HCT116 (cell line): ENCODE measurements at regions not wholly inside any gene's neighbourhood (a gene's known extent, or its start where the extent isn't known, plus 50 kb on each side); places are given as distances from the start of the nearest gene placed in this dataset.

Experiments used
- ATAC-seq: fragments of 200-7000 bp; cut with Tn5 transposase; 2 replicates; pipeline ENCODE4 v1.9.1; 2020; ENCODE audit warnings: mild to moderate bottlenecking, moderate library complexity
- BruUV-seq: library from RNA; stranded (reverse); fragments of 400-500 nt; replicated peaks from 2 replicates; lab custom pipeline; 2021; lab: Mats Ljungman, UMichigan
- CTCF ChIA-PET: fragments of 300-600 bp; sonication (Branson Sonifier 250); formaldehyde crosslinking; loops from one replicate; lab custom pipeline; 2021; ENCODE audit warnings: antibody characterized with exemption; lab: Charles Lee
- POLR2A ChIA-PET: fragments of 300-600, 350-600 bp; sonication (Branson Sonifier 250); formaldehyde crosslinking; loops from one replicate; lab custom pipeline; 2021; ENCODE audit warnings: antibody characterized with exemption; lab: Charles Lee
- RAD21 ChIA-PET, 2 experiments: fragments of 300-600 bp; sonication (Branson Sonifier 250); formaldehyde crosslinking; loops; one replicate each; lab custom pipeline; 2023; ENCODE audit warnings: low total read pairs in 2 of 2; ENCODE audit not compliant: uncharacterized antibody in 2 of 2, unreplicated experiment in 2 of 2, low non-redundant PET in 1 of 2; lab: Charles Lee
- DNase-seq: peaks from one replicate; pipeline ENCODE4 v3.0.0-alpha.2; 2010; ENCODE audit warnings: low read depth, low spot score
- H2AFZ ChIP-seq: fragments of 200-600 bp; shearing (Covaris generic), sonication (generic); 2 replicates; pipeline ENCODE4 v1.6.1; 2017; ENCODE audit warnings: low read depth, mixed run types, mixed read lengths, antibody characterized with exemption, low read length; ENCODE audit not compliant: poor library complexity, severe bottlenecking
- H3K27ac ChIP-seq: 2 replicates; pipeline ENCODE4 v1.5.1; 2012; ENCODE audit warnings: low read depth, low read length
- H3K27me3 ChIP-seq: fragments of 200-600 bp; sonication (generic); 2 replicates; pipeline ENCODE4 v1.6.1; 2016; ENCODE audit warnings: mixed run types, low read length, mixed read lengths; ENCODE audit not compliant: insufficient read depth
- H3K36me3 ChIP-seq, 2 experiments: fragments of 200-500 bp in 1 of 2; fragments of 200-600 bp in 1 of 2; sonication (Bioruptor generic) in 1 of 2; sonication (generic) in 1 of 2; 2 replicates each; pipeline versions ENCODE4 v1.5.1 to v1.6.1; 2014 to 2016; ENCODE audit warnings: low read length in 2 of 2, inconsistent platforms in 1 of 2, mixed read lengths in 1 of 2, mixed run types in 1 of 2; ENCODE audit not compliant: insufficient read depth in 2 of 2, control insufficient read depth in 1 of 2
- H3K4me1 ChIP-seq, 2 experiments: fragments of 200-600 bp in 1 of 2; sonication (generic) in 1 of 2; 2 replicates each; pipeline versions ENCODE4 v1.5.1 to v1.6.1; 2012 to 2017; ENCODE audit warnings: low read length in 2 of 2, inconsistent platforms in 1 of 2, mild to moderate bottlenecking in 1 of 2, mixed read lengths in 1 of 2, mixed run types in 1 of 2, moderate library complexity in 1 of 2; ENCODE audit not compliant: insufficient read depth in 2 of 2, control insufficient read depth in 1 of 2
- H3K4me2 ChIP-seq: fragments of 200-600 bp; sonication (generic); 2 replicates; pipeline ENCODE4 v1.6.1; 2017; ENCODE audit warnings: mixed run types, low read length, mixed read lengths
- H3K4me3 ChIP-seq, 2 experiments: fragments of 200-600 bp in 1 of 2; sonication (generic) in 1 of 2; replicated peaks in 1 of 2; 2 replicates each; pipeline ENCODE4 v1.5.1; 2011 to 2016; ENCODE audit warnings: low read length in 2 of 2, control low read depth in 1 of 2, low read depth in 1 of 2, mild to moderate bottlenecking in 1 of 2, mixed read lengths in 1 of 2, mixed run types in 1 of 2
- H3K79me2 ChIP-seq: fragments of 200-600 bp; sonication (generic); 2 replicates; pipeline ENCODE4 v1.6.1; 2017; ENCODE audit warnings: mild to moderate bottlenecking, mixed run types, low read length, moderate library complexity, mixed read lengths; ENCODE audit not compliant: insufficient read depth
- H3K9ac ChIP-seq: fragments of 200-600 bp; sonication (generic); 2 replicates; pipeline ENCODE4 v1.6.1; 2016; ENCODE audit warnings: low read length, mixed read lengths
- H3K9me2 ChIP-seq: fragments of 200-600 bp; sonication (generic), shearing (Covaris generic); 2 replicates; pipeline ENCODE4 v1.6.1; 2017; ENCODE audit warnings: mixed run types, mild to moderate bottlenecking, moderate library complexity; ENCODE audit not compliant: insufficient read depth
- H3K9me3 ChIP-seq, 2 experiments: fragments of 200-500 bp in 1 of 2; fragments of 200-600 bp in 1 of 2; sonication (Bioruptor generic) in 1 of 2; sonication (generic) in 1 of 2; 2 replicates each; pipeline ENCODE4 v1.6.1; 2014 to 2017; ENCODE audit warnings: low read length in 2 of 2, mixed read lengths in 2 of 2, inconsistent platforms in 1 of 2, low read depth in 1 of 2, mild to moderate bottlenecking in 1 of 2, mixed run types in 1 of 2, moderate library complexity in 1 of 2; ENCODE audit not compliant: control insufficient read depth in 1 of 2, insufficient read depth in 1 of 2
- H4K20me1 ChIP-seq: fragments of 200-600 bp; sonication (generic), shearing (Covaris generic); 2 replicates; pipeline ENCODE4 v1.6.1; 2017; ENCODE audit warnings: mixed run types, mild to moderate bottlenecking, moderate library complexity; ENCODE audit not compliant: insufficient read depth
- ATF3 ChIP-seq: IDR thresholded peaks from 2 replicates; pipeline ENCODE4 v1.6.1; 2012
- CEBPB ChIP-seq: IDR thresholded peaks from 2 replicates; pipeline ENCODE4 v1.6.1; 2012; ENCODE audit warnings: low read depth
- CTCF ChIP-seq, 3 experiments: fragments of 200-600 bp in 1 of 3; sonication (generic) in 1 of 3; IDR thresholded peaks in 2 of 3; conservative IDR thresholded peaks in 1 of 3; 2 replicates each; pipeline ENCODE4 v1.5.1; 2012 to 2017; ENCODE audit warnings: low read depth in 2 of 3, low read length in 2 of 3, antibody characterized with exemption in 1 of 3, borderline replicate concordance in 1 of 3, control low read depth in 1 of 3, mild to moderate bottlenecking in 1 of 3, mixed read lengths in 1 of 3, mixed run types in 1 of 3, moderate library complexity in 1 of 3; ENCODE audit not compliant: insufficient read depth in 1 of 3
- ELF1 ChIP-seq: IDR thresholded peaks from 2 replicates; pipeline ENCODE4 v1.6.1; 2012; ENCODE audit warnings: low read depth, borderline replicate concordance
- FOSL1 ChIP-seq: IDR thresholded peaks from 2 replicates; pipeline ENCODE4 v1.6.1; 2012; ENCODE audit warnings: low read depth
- POLR2AphosphoS5 ChIP-seq: IDR thresholded peaks from 2 replicates; pipeline ENCODE4 v1.6.1; 2011; ENCODE audit warnings: mild to moderate bottlenecking, low read depth, low read length, moderate library complexity
- RAD21 ChIP-seq: IDR thresholded peaks from 2 replicates; pipeline ENCODE4 v1.6.1; 2012; ENCODE audit warnings: low read depth, mild to moderate bottlenecking
- SIN3A ChIP-seq: IDR thresholded peaks from 2 replicates; pipeline ENCODE4 v1.6.1; 2012; ENCODE audit warnings: low read depth
- ZNF274 ChIP-seq: fragments of 200-500 bp; sonication (Bioruptor generic); IDR thresholded peaks from 2 replicates; pipeline ENCODE4 v1.6.1; 2014; ENCODE audit warnings: mild to moderate bottlenecking, low read depth, low read length, inconsistent platforms
- intact Hi-C: fragments of 100-400 bp; cut with micrococcal nuclease; formaldehyde crosslinking; loops from 2 replicates; pipeline ENCODE4 v1.10.0; 2022

GRCh38 chr5:175379867-175380266, 64.1 kb downstream of the DRD1 start:
- POLR2A ChIA-PET, result no interaction called here

More at GRCh38 chr5:175379867-175380266, 64.1 kb downstream of the DRD1 start:
- BruUV-seq, result no TSS peak
- Histone ChIP-seq H4K20me1 (no peaks in the 10 kb centered on the region), H3K4me3 (no peak overlapping the region), H3K9me3 (no peaks in the 10 kb centered on the region), H3K79me2 (no peaks in the 10 kb centered on the region), H3K9me2 (no peaks in the 10 kb centered on the region), H3K36me3 (no peaks in the 10 kb centered on the region), H3K9ac (no peak overlapping the region), H3K27me3 (0 out of 2 replicates have a peak, but pooled peaks cover 4% of the 10 kb centered on the region), H2AFZ (peak overlapping the region; percentile 58), H3K4me1 (peaks cover 33 to 66% of the 10 kb centered on the region in 2 experiments), H3K27ac (peak overlapping the region; percentile 83), H3K4me2 (peak overlapping the region; percentile 67; the same call in 1 of the 2 replicates)
- DNase-seq, result no peak
- ATAC-seq, result no peak
- ChIA-PET CTCF (no interaction called here), RAD21 (no interaction called here)
- TF ChIP-seq POLR2AphosphoS5 (no peak), ELF1 (no peak), ATF3 (no peak), FOSL1 (no peak), SIN3A (no peak), CEBPB (no peak), RAD21 (no peak), CTCF (IDR thresholded peaks at IDR 0.05 in 2 of 3, conservative IDR thresholded peaks at IDR 0.05 in 1 of 3; ENCODE audit: borderline replicate concordance in 1 of 3, insufficient read depth in 1 of 3, low read depth in 2 of 3, low read length in 2 of 3) (no peak), ZNF274 (no peak)
- intact Hi-C loops, result loop anchor here (2.0 kb wide), 1 partner anchor 257 kb away; no protein-coding TSS in a partner anchor
